Midbrain (tissue), 1 donor: ENCODE measurements at regions not wholly inside any gene's neighbourhood (a gene's known extent, or its start where the extent isn't known, plus 50 kb on each side); places are given as distances from the start of the nearest gene placed in this dataset.

Source experiments
- DNase-seq: peaks from one replicate; lab custom pipeline; 2025; lab: John Stamatoyannopoulos, UW

DNA sequence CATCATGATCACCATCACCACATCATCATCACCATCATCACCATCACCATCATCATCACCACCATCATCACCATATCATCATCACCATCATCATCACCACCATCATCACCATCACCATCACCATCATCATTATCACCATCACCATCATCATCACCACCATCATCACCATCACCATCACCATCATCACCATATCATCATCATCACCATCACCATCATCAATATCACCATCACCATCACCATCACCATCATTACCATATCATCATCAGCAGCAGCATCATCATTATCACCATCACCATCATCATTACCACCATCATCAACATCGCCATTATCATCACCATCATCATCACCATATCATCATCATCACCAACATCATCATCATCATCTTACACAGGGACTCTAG lies 351.1 kb downstream of the MIAT start:
- DNase-seq: no peak

DNA sequence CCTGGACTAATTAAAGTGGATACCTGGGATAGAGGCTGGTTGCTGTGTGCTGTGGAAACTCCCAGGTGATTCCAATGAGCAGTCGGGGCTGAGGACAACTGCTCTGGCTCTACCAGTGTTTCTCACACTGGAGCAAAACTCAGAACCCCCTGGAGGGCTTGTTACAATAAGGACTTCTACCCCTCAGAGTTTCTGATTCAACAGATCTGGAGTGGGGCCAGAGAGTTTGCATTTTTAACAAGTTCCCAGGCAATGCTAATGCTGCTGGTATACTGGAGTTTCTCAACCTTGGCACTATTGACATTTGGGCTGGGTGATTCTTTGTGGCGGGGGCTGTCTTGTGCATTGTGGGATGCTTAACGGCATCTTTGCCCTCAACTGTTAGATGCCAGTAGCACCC lies 353.7 kb downstream of the MIAT start:
- no peak for DNase-seq

DNA sequence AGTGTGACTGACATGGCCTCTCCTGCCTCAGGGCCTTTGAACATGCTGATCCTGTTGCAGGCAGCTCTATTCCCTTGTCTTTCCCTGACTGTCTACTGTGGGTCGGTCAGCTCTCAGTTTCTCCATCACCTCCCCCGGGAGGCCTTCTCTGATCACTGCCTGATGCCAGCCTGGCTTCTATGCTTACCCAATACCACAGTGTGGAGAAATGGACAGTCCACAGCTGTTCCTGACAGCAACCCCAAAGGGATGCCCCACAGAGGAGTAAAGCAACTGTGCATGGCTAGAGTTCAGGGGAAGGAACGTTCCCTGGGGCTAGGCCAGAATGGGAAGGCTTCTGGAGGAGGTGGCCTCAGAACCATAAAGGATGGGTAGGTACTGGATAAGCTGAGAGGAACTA lies 354.3 kb downstream of the MIAT start:
- no peak for DNase-seq

DNA sequence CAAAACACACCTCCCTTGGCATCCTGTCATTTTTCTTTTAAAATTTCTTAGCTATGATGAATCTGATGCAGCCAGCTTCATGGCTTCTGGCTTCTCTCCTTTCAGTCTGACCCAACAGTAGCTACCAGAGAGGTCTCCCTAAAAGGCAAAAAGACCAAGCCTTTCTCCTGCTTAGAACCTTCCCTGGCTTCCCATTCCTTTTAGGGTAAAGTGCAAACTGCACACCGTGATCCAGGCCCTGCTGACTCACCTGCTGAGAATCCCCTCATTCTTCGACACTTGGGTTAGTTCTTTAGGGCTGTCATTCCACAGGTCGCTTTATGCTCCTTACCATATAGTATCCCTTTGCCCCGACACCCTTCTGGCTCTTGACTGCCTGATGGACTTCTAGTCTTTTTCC lies 362.4 kb downstream of the MIAT start:
- DNase-seq: no peak

DNA sequence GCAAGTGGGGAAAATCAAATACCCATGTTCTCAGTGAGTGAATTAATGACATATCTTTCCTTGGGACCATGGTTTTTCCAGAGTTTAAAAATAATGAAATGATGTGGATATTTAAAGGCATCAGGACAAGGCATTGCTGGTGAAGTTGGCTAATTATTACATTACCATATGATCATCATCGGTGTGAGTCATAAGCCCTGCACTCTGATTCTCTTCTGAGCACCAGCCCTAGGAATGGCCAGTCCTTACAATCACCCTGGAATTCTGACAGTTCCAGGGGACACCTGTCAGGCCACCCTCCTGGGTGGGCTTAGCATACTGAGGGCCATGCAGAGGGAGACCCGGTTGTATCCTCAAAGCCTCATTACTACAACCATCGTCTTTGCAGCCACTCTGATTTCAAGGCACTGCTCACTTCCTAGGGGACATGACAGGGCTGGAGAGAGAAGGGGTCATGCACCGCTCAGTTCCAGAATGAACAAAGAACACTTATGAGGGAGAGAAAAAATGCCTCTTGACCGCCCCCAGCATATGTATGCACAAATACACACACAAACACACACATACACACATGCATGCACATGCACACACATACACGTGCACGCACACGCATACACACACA lies 365.0 kb downstream of the MIAT start:
- no peak for DNase-seq

DNA sequence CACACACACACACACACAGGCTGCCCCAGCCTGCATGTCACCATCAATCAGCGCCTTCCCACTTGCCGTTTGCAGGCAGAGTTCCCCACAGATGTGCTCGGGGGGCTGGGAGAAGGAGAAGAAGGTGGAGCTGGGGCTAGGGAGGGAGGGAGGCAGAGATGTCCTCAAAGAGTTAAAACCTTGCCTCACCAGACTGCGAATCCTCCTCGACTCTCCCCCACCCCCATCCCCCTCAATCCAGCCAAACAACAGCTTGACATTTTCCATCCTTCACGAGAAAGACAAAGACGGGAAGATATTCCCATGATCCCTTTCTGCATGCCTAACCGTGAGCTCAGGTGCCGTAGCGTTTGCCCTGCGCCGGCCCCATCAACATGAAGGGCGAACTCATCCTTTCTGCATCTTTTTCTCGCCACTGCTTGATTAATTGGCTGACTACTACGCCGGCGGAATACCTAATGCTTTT lies 365.5 kb downstream of the MIAT start:
- no peak for DNase-seq

DNA sequence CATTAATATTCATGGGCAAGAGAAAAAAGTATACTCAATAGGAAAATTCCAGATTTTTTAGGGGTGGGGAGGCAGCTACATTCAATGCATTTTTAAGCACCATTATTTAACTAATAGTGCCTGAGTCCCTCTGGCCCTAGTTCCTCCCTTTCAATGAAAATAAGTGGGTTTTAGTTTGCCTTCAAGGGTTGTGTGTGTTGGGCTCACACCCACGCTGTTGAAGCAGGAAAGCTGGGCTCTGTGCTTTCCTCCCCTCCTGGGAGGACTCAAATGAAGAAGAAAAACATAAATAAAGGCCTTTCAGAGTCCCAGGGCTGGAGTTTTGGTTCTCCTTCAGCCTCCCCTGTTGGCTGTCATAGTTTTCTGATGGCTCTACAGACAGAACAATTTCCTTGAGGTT lies 366.2 kb downstream of the MIAT start:
- DNase-seq: no peak

DNA sequence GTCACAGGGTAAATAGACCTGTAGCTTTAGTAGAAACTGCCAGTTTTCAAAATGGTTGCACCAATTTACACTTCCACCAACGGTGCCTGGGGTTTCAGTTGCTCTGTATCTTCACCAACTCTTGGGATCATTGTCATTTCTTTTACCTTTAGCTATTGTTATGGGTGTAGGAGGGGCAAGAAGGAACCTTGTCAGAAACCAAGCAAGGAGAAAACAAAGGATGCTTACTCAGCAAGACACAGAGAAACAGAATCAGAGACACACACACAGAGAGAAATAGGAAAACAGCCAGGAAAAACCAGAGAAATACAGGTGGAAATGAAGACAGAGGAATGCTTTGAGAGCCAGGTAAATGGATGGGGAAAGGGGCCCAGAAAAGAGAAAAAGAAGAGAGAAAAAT lies 367.6 kb downstream of the MIAT start:
- no peak for DNase-seq

DNA sequence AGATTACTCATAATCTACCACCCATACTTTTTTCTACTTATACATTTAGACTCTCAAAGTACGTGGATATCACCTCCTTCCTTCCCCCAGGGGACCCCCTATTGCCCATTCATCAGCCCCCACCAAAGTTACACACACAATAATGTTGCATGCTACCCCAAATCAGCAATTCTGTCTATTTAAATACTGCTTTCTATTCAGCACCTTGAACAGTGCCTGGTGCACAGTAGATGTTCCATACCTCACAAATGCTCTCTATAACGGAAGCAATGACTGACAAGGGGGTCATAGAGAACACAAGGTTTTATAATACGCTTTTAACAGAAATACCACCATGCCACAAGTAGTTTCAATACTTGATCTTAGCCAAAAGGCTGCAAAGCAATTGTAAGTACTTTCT lies 370.7 kb downstream of the MIAT start:
- no peak for DNase-seq

DNA sequence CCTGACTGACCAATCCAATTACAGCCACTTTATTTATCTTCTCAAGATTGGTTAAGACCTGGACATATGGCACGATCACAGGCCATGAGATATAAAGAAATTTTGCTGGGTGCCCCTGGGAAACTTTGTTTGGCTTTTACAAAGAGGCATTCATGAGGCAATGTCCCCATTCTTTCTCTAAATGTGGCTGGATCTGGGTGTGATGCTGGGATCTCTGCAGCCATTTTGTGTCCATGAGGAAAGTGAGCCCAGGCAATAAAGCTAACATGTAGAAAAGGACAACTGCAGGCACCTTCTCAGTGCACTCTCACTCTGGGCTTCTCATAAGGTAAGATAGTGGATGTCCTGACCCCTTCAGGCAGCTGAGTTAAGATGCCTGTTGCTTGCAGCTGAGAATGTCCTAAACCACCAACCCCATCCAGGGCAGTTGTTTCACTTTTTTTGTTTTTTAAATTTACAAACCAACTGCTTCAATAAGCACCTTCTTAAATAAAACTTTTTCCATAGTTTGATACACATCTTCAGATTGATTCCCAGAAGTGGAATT lies 372.3 kb downstream of the MIAT start:
- DNase-seq: no peak

DNA sequence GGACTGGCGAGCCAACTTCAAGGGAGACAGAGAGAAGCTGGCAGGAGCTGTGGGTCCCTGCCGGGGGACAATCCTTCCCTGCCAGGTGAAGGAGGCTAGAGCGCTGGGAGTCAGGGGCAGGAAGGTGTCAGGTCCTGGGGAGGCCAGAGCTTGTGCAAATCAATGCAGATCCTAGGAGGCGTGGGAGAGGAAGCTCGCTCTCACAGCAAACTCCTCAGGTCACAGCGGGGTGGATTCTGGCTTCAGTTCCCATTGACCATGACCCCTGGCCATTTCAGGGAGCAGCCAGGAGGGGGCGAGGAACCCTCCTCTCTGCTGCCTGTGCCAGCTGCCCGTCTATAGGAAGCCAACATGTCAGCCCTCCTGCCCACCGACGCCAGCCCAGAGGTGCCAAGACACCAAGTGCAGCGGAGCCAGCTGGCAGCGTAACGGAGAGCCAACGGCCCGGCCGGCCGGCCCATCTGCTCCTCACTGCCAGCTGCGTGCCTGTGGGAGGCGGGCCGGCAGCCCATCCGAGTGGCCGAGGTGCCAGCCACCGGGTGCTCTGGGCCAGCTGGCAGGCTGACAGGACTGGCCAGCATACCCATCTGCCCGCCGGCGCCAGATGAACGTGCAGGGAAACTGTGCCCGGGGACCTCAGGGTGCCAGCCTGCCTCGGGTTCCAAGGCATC lies 374.8 kb downstream of the MIAT start:
- peak; percentile 60 for DNase-seq

DNA sequence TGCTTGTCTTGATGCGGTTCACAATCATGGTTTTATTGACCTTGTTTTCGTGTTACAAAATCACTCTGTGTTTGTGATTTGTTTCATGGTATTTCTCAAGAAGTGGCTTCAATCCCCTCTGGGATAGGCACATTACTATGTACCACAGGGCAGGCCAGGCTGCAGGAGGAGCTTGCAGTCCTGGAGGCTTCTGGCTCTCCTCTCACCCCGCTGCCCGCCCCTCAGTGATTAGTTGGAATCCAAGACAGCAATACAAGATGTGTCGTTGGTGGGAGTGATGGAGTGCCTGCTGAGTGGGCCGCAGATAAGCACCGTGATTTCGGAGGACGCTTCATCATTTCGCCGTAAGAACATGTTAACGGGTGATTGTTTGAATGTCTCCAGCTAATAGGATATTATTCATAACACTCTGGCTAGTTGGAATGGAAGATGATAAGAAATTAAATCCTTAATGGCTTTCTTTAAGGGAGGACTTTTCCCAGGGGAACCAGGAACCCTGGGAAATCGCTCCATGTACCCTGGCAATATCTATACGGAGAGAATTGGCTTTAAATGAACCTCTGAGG lies 384.4 kb downstream of the MIAT start:
- no peak for DNase-seq

DNA sequence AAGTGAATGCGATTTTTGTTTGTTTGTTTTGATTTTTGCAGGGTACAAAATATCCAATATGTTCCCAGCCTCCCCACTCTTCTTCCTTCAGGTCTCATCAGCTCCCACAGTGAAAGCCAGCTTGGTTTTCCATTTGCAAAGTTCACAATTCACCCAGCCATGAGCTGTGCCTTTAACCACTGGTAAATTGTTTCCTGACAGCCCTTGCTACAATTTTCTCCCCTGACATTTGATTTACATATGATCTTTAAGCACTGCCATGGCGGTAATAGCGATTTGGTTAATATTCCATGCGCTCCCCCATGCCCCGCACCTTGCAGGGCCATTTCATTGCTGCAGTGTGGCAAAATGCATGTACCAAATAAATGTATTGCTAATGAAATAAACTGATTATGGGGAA lies 385.9 kb downstream of the MIAT start:
- DNase-seq: no peak

DNA sequence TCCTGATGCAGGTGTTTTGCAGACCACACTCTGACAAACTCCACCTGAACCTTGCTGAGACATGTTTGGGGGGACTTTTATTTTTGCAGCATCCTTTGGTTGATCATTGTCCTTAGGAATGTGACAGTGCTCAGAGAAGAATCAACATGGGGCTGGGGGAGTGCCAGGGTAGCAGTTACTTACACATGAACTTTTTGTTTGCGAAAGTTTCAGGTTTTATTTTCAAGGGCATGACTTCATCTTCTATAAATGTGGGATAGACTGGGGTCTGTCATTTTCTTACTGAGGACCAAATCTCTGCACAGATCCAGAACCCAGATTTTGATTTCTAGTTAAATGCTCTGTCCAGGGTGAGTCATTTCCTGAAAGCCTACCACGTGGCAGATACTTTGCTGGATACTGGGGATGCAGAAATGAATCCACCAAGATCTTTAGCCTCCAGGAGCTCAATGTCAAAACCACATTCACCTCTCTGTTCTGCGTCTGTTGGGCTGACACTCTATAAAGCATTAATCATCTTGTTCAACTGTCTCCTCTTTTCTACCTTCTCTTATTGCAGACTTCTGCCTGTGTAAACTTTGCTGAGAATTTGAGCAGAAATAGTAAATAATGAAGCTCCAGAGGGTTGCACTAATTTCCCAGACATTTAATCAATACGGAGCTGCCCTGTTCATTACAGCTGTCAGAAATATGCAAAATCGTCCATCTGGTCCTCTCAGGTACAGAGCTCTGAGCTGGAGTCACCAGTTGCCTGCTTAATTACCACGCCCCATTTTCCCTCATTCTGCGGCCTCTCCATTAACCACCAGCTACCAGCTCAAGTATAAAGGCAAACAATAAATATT lies 387.9 kb downstream of the MIAT start:
- no peak for DNase-seq

DNA sequence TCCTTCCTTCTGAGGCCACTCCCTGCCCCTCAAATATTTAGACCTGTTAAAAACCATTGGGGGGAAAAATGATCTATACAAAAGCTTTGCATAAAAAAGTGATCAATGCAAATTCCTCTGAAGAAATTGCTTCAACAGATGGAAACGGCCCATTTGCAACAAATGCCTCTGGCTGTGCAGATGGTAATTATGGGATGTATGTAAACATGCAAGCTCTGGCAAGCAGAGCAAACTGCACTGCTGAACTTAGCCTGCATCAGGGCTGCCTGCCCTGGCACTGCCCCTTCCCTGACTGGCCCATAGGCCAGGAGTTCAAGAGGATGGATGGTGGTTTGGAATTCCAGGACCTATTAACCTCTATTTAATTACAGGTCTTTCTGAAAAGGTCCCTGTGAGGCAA lies 388.7 kb downstream of the MIAT start:
- no peak for DNase-seq

DNA sequence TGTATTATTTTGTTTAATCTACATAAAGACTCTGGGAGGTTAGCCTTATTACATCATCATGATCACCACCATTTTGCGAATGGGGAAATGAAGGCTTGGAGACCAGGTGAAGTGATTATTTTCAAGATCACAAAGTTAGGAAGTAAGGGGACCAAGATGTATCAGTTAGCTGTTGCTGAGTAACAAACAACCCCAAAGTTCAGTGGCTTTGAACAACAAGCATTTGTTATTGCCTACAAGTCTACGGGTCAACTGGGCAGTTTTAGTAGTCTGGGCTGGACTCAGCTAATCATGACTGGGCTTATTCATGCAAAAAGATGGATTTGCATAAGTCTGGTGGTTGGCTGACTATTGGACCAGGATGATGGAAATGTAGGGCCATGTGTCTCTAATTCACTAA lies 389.2 kb downstream of the MIAT start:
- no peak for DNase-seq

DNA sequence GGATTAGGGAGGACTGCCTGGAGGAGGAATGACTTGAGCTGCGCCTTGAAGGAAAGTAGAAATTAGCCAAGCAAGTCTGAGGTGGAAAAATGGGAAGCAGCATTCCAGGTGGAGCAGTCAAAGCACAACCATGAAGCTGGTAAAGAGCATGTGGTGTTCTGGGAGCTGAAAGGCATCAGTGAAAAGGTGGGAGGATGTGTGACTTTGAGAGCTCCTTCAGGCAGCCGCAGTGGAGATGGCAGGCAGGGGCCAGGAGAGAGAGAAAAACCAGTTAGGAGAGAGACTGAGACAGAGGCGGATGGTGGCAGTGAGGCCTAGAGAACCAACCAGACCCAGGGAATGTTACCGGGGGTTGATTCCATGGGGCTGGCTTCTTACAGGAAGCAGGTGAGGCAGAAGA lies 393.4 kb downstream of the MIAT start:
- no peak for DNase-seq

DNA sequence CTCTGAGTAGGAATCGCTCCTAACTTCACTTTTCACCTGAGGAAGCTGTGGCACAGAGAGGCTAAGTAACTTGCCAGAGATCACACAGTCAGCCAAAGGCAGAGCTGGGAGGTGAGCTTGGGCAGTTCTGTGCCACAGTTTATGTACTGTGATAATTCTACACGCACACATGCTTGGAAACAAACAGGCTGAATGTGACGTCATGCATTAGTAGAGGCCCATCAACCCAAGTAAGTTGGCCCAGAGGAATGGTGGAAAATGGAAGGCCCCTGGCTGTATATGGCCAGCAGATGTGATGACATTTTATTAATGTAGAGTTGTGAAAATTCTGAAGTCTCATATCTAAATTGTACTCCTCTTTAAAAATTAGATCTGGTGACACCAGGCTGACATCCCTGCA lies 394.0 kb downstream of the MIAT start:
- DNase-seq: no peak

DNA sequence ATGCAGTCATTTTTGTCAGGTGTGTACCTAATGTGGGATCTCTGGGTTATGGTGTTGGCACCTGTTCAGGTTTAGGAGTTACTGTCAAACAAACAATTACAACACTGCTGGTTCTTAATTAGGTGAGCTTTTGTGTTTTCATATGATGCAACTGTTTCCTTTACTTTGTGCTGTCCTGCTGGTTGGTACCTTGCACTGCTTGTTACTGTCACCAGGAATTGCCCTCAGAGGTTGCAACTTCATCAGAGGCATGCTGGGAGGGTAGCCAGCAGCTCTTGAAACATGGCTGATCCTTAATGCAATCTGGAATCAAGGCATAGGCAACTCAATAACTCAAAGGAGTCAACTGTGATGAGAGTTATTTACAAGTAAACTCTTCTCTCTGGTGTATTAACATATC lies 400.3 kb downstream of the MIAT start:
- DNase-seq: no peak

DNA sequence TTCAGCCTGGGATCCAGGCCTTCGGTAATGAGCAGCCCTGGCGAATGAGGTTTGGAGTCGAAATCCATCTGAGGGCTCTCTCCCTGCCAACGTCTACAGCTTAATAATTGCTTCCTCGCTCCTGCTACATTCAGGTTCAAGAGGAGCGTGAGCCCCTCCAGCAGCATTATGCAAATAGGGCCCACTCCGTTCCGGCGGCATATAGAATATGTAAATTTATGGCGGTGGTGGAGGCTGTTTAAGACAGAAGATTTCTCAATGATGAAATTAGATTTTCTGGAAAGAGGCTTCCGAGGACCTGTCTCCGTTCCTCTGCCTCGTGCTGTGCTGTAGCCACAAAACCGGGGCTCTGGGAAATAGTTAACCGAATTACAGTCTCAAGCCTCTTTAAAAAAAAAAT lies 402.8 kb downstream of the MIAT start:
- no peak for DNase-seq

DNA sequence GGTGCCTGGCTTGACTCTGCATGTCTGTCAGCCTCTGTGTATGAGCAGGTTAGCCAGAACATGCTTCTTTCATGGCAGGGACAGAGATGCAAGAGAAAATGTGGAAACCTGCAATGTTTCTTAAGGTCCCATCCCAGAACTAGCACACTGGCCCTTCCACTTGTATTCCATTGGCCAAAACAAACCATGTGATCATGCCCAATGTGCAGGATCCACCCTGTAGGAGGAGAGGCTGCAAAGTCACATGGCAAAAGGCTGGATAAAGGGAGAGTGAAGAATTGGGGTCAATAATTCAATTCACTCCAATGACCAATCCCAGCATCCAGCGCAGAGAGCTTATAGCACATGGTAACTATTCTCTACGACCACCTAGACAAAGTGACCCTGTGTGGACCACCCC lies 405.5 kb downstream of the MIAT start:
- DNase-seq: no peak

DNA sequence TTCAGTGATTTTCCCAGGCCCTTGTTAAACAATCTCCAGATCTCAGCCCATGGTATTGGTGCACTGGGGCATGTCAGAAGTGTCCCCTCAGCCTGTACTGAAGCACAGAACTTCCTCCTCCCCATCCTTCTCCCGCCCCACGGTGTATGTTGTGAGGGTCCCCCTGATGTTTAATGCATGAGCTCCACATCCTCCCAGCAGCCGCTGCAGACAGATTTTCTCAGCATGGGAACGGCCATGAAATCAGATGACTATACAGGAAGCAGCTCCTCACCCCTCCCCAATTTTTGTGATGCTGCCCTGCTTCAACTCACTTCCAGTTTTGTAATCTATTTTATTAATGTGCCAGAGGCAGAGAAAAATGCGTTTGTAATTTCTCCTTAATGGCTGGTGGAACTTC lies 406.0 kb downstream of the MIAT start:
- DNase-seq: no peak

DNA sequence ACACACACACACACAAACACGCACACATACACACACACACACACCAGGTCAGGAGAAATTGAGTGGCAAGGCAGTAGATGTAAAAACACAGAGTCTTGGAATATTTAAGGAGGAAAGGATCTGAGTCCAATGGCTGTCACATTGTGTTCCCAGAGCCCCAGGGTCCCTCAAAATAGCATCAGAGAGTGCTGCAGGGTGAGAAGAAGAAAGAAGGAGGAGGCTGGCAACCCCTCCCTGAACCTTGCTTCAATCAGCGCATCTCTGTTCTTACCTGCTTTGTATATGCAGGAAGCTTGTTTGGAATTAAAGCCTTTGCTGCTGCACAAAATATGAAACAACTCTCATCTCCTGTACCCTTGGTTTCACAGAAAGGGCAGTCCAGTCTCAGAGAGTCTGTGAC lies 406.5 kb downstream of the MIAT start:
- no peak for DNase-seq
